ENCODE measurements at regions not wholly inside any gene's neighbourhood (a gene's known extent, or its start where the extent isn't known, plus 50 kb on each side); places are given as distances from the start of the nearest gene placed in this dataset.

DNA sequence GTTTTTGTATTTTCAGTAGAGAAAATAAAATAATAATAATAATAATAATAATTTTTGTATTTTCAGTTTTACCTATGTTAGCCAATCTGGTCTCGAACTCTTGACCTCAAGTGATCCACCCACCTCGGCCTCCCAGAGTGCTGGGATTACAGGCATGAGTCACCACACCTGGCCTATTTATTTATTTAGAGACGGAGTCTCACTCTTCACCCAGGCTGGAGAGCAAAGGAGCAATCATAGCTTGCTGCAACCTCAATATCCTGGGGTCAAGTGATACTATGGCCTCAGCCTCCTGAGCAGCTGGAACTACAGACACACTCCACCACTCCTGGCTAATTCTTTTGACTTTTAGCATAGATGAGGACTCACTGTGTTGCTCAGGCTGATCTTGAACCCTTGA is 167.5 kb downstream of the TLE1 start:
- ATAC-seq (no peak), DNase-seq (ENCODE audit: low read depth, low spot score) (no peak), FAIRE-seq (no peak)
- Histone ChIP-seq H3K27ac (ENCODE audit: control insufficient read depth, insufficient read depth) (no peak overlapping the region), H3K36me3 (ENCODE audit: control insufficient read depth in 2 of 2, insufficient read depth in 2 of 2, low read length in 1 of 2) (no peaks in the 10 kb centered on the region), H2AFZ (ENCODE audit: control insufficient read depth, low read depth, low read length) (no peak overlapping the region), H4K20me1 (ENCODE audit: control insufficient read depth, insufficient read depth) (no peaks in the 10 kb centered on the region), H3K4me1 (ENCODE audit: control insufficient read depth, insufficient read depth, low read length) (no peaks in the 10 kb centered on the region), H3K4me3 (no peak overlapping the region), H3K27me3 (replicated peaks in 1 of 2; ENCODE audit: control insufficient read depth in 2 of 2, insufficient read depth in 2 of 2, low read length in 1 of 2) (no peaks in the 10 kb centered on the region), H3K79me2 (ENCODE audit: control insufficient read depth, insufficient read depth, low read length) (no peaks in the 10 kb centered on the region), H3K4me2 (ENCODE audit: control insufficient read depth, insufficient read depth) (no peak overlapping the region), H3K9me3 (replicated peaks; ENCODE audit: control insufficient read depth, insufficient read depth, low read length) (no peaks in the 10 kb centered on the region), H3K9ac (ENCODE audit: control insufficient read depth, insufficient read depth, low read length) (no peak overlapping the region)
- BruUV-seq (replicated peaks) = no TSS peak
- ChIA-PET POLR2A (no interaction called here), SMC1A (ENCODE audit: uncharacterized antibody, unreplicated experiment) (no interaction called here), RAD21 (ENCODE audit: unreplicated experiment) (no interaction called here), CTCF (interaction anchor here (1.8 kb wide), 1 partner anchor 1085 kb away, joined by 9 read pairs; no protein-coding TSS in a partner anchor)
- intact Hi-C loops (cut with micrococcal nuclease; ENCODE audit: unreplicated experiment) = loop anchor here (5.0 kb wide), 2 partner anchors 165 to 1440 kb away; partner anchors contain the start of gene TLE1
- in situ Hi-C loops (cut with MboI) = no loop called here
- 7% methylated on average over 3 of the region's 3 CpGs for WGBS (ENCODE audit: insufficient coverage, insufficient replicate concordance, low lambda C conversion rate, missing lambda C conversion rate)
- TF ChIP-seq, protein P1, sequence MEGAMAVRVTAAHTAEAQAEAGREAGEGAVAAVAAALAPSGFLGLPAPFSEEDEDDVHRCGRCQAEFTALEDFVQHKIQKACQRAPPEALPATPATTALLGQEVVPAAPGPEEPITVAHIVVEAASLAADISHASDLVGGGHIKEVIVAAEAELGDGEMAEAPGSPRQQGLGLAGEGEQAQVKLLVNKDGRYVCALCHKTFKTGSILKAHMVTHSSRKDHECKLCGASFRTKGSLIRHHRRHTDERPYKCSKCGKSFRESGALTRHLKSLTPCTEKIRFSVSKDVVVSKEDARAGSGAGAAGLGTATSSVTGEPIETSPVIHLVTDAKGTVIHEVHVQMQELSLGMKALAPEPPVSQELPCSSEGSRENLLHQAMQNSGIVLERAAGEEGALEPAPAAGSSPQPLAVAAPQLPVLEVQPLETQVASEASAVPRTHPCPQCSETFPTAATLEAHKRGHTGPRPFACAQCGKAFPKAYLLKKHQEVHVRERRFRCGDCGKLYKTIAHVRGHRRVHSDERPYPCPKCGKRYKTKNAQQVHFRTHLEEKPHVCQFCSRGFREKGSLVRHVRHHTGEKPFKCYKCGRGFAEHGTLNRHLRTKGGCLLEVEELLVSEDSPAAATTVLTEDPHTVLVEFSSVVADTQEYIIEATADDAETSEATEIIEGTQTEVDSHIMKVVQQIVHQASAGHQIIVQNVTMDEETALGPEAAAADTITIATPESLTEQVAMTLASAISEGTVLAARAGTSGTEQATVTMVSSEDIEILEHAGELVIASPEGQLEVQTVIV (IDR thresholded peaks at IDR 0.05; ENCODE audit: borderline replicate concordance, partially characterized antibody) = no peak
- TF ChIP-seq ZNF274 (IDR thresholded peaks at IDR 0.05; ENCODE audit: insufficient read depth, insufficient read length) (no peak), TCF7 (IDR thresholded peaks at IDR 0.05; ENCODE audit: borderline replicate concordance) (no peak), CBX3 (IDR thresholded peaks at IDR 0.05; ENCODE audit: borderline replicate concordance, low read depth) (no peak), PML (IDR thresholded peaks at IDR 0.05; ENCODE audit: low read length) (no peak)
- TF ChIP-seq, protein P2, sequence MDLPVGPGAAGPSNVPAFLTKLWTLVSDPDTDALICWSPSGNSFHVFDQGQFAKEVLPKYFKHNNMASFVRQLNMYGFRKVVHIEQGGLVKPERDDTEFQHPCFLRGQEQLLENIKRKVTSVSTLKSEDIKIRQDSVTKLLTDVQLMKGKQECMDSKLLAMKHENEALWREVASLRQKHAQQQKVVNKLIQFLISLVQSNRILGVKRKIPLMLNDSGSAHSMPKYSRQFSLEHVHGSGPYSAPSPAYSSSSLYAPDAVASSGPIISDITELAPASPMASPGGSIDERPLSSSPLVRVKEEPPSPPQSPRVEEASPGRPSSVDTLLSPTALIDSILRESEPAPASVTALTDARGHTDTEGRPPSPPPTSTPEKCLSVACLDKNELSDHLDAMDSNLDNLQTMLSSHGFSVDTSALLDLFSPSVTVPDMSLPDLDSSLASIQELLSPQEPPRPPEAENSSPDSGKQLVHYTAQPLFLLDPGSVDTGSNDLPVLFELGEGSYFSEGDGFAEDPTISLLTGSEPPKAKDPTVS (IDR thresholded peaks at IDR 0.05; ENCODE audit: low read depth, low read length) = no peak
- TF ChIP-seq, protein P3, sequence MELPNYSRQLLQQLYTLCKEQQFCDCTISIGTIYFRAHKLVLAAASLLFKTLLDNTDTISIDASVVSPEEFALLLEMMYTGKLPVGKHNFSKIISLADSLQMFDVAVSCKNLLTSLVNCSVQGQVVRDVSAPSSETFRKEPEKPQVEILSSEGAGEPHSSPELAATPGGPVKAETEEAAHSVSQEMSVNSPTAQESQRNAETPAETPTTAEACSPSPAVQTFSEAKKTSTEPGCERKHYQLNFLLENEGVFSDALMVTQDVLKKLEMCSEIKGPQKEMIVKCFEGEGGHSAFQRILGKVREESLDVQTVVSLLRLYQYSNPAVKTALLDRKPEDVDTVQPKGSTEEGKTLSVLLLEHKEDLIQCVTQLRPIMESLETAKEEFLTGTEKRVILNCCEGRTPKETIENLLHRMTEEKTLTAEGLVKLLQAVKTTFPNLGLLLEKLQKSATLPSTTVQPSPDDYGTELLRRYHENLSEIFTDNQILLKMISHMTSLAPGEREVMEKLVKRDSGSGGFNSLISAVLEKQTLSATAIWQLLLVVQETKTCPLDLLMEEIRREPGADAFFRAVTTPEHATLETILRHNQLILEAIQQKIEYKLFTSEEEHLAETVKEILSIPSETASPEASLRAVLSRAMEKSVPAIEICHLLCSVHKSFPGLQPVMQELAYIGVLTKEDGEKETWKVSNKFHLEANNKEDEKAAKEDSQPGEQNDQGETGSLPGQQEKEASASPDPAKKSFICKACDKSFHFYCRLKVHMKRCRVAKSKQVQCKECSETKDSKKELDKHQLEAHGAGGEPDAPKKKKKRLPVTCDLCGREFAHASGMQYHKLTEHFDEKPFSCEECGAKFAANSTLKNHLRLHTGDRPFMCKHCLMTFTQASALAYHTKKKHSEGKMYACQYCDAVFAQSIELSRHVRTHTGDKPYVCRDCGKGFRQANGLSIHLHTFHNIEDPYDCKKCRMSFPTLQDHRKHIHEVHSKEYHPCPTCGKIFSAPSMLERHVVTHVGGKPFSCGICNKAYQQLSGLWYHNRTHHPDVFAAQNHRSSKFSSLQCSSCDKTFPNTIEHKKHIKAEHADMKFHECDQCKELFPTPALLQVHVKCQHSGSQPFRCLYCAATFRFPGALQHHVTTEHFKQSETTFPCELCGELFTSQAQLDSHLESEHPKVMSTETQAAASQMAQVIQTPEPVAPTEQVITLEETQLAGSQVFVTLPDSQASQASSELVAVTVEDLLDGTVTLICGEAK (IDR thresholded peaks at IDR 0.05; ENCODE audit: borderline replicate concordance) = no peak
- TF ChIP-seq, protein P4, sequence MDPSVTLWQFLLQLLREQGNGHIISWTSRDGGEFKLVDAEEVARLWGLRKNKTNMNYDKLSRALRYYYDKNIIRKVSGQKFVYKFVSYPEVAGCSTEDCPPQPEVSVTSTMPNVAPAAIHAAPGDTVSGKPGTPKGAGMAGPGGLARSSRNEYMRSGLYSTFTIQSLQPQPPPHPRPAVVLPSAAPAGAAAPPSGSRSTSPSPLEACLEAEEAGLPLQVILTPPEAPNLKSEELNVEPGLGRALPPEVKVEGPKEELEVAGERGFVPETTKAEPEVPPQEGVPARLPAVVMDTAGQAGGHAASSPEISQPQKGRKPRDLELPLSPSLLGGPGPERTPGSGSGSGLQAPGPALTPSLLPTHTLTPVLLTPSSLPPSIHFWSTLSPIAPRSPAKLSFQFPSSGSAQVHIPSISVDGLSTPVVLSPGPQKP (IDR thresholded peaks at IDR 0.05; ENCODE audit: low read depth, low read length) = no peak
- TF ChIP-seq, protein P5, sequence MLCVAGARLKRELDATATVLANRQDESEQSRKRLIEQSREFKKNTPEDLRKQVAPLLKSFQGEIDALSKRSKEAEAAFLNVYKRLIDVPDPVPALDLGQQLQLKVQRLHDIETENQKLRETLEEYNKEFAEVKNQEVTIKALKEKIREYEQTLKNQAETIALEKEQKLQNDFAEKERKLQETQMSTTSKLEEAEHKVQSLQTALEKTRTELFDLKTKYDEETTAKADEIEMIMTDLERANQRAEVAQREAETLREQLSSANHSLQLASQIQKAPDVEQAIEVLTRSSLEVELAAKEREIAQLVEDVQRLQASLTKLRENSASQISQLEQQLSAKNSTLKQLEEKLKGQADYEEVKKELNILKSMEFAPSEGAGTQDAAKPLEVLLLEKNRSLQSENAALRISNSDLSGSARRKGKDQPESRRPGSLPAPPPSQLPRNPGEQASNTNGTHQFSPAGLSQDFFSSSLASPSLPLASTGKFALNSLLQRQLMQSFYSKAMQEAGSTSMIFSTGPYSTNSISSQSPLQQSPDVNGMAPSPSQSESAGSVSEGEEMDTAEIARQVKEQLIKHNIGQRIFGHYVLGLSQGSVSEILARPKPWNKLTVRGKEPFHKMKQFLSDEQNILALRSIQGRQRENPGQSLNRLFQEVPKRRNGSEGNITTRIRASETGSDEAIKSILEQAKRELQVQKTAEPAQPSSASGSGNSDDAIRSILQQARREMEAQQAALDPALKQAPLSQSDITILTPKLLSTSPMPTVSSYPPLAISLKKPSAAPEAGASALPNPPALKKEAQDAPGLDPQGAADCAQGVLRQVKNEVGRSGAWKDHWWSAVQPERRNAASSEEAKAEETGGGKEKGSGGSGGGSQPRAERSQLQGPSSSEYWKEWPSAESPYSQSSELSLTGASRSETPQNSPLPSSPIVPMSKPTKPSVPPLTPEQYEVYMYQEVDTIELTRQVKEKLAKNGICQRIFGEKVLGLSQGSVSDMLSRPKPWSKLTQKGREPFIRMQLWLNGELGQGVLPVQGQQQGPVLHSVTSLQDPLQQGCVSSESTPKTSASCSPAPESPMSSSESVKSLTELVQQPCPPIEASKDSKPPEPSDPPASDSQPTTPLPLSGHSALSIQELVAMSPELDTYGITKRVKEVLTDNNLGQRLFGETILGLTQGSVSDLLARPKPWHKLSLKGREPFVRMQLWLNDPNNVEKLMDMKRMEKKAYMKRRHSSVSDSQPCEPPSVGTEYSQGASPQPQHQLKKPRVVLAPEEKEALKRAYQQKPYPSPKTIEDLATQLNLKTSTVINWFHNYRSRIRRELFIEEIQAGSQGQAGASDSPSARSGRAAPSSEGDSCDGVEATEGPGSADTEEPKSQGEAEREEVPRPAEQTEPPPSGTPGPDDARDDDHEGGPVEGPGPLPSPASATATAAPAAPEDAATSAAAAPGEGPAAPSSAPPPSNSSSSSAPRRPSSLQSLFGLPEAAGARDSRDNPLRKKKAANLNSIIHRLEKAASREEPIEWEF (IDR thresholded peaks at IDR 0.05; ENCODE audit: insufficient replicate concordance, low read depth, low read length) = no peak

All from GM12878 (cell line).